ENCODE measurements at regions not wholly inside any gene's neighbourhood (a gene's known extent, or its start where the extent isn't known, plus 50 kb on each side); places are given as distances from the start of the nearest gene placed in this dataset.

DNA sequence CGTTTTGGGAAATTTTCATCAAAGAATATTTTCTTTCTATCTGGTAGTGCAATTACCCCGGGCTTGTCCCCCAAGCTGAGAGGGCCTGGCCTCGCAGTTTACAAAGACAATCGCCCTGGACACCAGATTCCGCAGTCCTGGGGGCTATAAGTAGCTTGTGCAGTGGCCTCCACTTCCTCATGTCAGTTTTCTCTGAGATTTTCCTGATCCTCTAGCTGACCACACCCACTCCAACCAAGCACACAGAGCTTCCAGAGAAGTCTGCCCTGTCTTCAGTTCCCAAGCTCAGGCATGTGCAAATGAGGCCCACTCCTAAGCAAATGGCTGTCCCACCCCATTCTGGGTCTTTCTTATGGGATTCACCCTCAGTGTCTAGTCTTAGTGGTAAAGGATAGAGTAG, 245.3 kb downstream of the MAFB start:
- DNase-seq = no peak

- DNase-seq = no peak
These were observed 246.7 kb downstream of the MAFB start for GRCh38 chr20:40442181-40442963.

- no peak for DNase-seq
These were observed 247.3 kb downstream of the MAFB start for GRCh38 chr20:40441771-40442170.

DNA sequence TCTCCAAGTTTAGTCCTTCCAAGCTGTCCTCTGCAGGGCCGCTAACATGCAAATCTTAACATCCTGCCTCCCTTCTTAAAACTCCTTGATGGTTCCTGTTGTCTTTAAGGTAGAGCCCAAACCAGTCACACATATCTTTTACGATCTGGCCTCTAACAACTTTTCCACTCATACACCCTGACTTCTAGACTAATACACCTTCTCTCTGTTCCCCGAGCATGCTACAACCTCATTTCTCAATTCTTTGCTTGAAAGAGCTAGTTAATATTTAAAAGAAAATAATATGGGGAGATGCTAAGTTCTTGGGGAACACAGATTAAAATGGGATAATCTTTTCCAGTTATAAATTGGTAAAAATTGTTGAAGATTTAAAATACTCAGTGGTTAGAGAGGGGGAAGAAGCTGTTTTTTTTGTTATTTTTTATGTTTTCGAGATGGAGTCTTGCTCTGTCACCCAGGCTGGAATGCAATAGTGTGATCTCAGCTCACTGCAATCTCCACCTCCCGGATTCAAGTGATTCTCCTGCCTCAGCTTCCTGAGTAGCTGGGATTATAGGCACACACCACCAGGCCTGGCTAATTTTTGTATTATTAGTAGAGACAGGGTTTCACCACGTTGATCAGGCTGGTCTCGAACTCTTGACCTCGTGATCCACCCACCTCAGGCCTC, 250.7 kb downstream of the MAFB start:
- DNase-seq = no peak

GRCh38 chr20:40436011-40436410, 253.0 kb downstream of the MAFB start:
- DNase-seq = no peak

GRCh38 chr20:40435146-40435895, 253.7 kb downstream of the MAFB start:
- DNase-seq = no peak

- no peak for DNase-seq
These were observed 254.9 kb downstream of the MAFB start for GRCh38 chr20:40434122-40434521.

- DNase-seq = no peak
These were observed 255.6 kb downstream of the MAFB start for GRCh38 chr20:40433341-40433861.

- no peak for DNase-seq
These were observed 257.4 kb downstream of the MAFB start for GRCh38 chr20:40431611-40432010.

DNA sequence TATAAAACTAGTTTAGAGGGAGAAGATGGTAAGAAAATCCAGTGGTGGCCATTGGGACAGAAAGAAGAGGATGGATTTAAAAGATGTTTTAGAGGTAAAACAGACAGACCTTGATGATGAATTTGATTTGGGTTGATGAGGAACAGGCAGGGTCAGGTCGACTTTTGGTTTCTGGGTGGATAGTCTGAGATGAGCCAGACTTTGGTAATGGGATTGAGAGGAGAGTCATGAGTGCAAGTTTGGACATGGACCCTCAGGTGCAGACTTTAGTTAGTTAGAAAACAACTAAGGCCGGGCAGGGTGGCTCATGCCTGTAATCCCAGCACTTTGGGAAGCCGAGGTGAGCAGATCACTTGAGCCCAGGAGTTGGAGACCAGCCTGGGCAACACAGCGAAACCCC, 257.9 kb downstream of the MAFB start:
- DNase-seq = no peak

GRCh38 chr20:40427026-40427425, 262.0 kb downstream of the MAFB start:
- DNase-seq = no peak

DNA sequence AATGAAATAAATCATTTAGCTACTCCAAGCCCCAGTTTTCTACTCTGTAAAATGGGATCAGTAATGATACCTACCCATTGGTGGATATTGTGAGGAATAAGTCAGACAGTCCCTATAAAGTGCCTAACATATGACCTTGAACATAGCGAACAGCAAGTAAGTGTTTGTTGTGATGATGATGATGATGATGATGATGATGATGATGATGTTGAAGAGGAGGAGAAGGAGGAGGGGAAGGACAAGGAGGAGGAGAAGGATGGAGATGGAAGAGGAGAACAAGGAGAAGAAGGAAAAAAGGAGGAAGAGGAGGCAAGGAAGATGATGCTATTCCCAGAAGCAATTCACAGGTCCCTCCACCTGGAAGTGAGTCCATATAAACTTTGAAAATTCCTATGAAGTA, 264.3 kb downstream of the MAFB start:
- DNase-seq = no peak

GRCh38 chr20:40422656-40423055, 266.4 kb downstream of the MAFB start:
- DNase-seq = no peak

DNA sequence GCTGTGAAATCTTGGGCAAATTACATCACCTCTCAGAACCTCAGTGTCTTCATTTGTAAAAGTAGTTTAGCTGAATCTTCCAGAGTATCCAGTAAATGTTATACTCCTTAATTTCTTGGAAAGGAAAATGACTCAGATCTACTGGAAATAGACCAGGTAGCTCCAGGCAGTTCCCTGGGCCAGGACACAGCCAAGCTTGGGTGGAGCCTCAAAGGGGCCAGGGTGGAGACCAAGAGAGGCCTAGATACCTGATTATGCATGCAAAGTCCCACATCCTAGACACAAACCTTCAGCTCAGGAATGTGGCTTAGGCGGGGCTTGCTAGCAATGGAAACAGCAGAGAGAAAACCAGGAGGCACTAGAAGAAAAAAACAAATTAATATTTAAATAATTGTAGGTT, 272.8 kb downstream of the MAFB start:
- DNase-seq = no peak

- no peak for DNase-seq
These were observed 274.0 kb downstream of the MAFB start for GRCh38 chr20:40414843-40415615.

- no peak for DNase-seq
These were observed 279.0 kb downstream of the MAFB start for GRCh38 chr20:40410028-40410427.

- no peak for DNase-seq
These were observed 291.6 kb downstream of the MAFB start for GRCh38 chr20:40397467-40397866.

- DNase-seq = no peak
These were observed 295.6 kb downstream of the MAFB start for GRCh38 chr20:40393197-40394079.

GRCh38 chr20:40390654-40391053, 298.4 kb downstream of the MAFB start:
- DNase-seq = no peak

DNA sequence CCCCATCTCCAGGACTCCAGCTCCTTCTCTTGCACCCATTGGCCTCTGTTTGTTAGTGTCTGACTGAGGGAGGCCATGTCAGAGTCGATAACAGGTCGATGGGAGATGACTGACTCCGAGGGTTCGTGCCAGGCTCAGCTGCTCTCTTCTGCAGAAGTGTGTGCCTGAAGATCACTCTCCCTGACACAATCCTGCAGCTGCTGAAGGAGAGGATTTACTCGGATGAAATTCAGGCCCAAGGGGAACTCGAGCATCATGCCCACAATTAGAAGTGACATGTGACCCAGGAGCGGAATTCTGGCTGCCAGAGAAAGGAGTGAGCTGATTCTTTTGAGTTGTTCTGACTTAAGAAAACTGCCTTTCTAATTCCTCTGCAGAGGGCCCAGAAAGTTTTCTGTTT, 318.2 kb downstream of the MAFB start:
- DNase-seq = no peak

GRCh38 chr20:40368876-40369275, 320.2 kb downstream of the MAFB start:
- no peak for DNase-seq

DNA sequence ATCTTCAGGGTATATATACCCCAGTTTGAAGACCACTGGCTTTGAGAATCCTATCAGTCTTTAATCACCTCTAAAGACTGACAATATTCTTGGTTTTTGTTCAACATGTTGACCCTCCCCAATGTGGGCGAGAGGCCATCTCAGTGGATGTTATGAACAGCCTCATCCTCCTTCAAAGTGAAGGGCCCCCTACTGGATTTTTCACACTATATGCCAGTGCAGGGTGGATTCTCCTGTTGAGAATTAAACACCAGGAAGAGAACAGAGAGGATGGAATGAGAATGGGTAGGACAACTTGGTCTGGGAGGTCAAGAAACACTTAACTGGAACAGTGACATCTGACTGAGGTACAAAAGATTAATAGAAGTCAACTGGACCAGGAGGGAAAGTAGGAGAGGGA, 327.1 kb downstream of the MAFB start:
- DNase-seq = no peak

Measured in NCI-H2081 (cell line).